ENCODE measurements at regions not wholly inside any gene's neighbourhood (a gene's known extent, or its start where the extent isn't known, plus 50 kb on each side); places are given as distances from the start of the nearest gene placed in this dataset.

GRCh38 chr12:25741917-25742316, 188.8 kb upstream of the LMNTD1 start:
- Mint-ChIP-seq H3K36me3 (peaks cover 3% of the 10 kb centered on the region), H3K4me1 (peaks cover 32% of the 10 kb centered on the region), H3K27ac (no peak overlapping the region), H3K4me3 (no peak overlapping the region), H3K27me3 (ENCODE audit: low read depth) (no peaks in the 10 kb centered on the region), H3K9me3 (peaks cover 14% of the 10 kb centered on the region)
- TF ChIP-seq CTCF (IDR thresholded peaks at IDR 0.05; ENCODE audit: unreplicated experiment) = no peak
- no peak for DNase-seq (ENCODE audit: low spot score in 2 of 2, unreplicated experiment in 2 of 2)

DNA sequence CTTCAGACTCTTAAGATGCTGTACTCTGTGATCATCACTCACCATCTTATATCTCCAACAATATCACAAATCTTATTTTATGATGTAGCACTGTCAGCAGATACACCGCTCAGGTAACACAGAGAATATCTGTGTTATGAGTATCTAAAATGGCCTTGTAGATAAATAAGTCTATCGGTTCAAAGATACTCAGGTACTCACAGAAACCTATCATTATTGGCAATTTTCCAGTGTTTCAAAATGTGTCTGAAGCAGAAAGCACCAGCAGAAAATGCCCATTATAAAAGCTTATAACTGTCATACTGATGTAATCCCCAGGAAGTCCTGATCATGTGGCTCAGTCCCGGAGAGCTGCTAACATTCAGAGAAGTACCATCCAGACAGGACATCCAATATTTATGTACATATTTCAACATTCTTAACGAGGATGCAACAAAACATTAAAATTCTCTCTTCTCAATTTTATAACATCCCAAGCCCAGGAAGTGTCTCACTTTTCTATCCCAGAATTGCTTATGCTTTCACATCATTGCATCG, 190.7 kb upstream of the LMNTD1 start:
- Mint-ChIP-seq H3K4me3 (no peak overlapping the region), H3K27me3 (ENCODE audit: low read depth) (no peaks in the 10 kb centered on the region), H3K27ac (no peak overlapping the region), H3K9me3 (peaks cover 3% of the 10 kb centered on the region), H3K36me3 (no peaks in the 10 kb centered on the region), H3K4me1 (peaks cover 33% of the 10 kb centered on the region)
- no peak for DNase-seq (ENCODE audit: low spot score in 2 of 2, unreplicated experiment in 2 of 2)
- TF ChIP-seq CTCF (IDR thresholded peaks at IDR 0.05; ENCODE audit: unreplicated experiment) = no peak

- DNase-seq (ENCODE audit: low spot score in 2 of 2, unreplicated experiment in 2 of 2) = no peak
- no peak overlapping the region for H3K27ac Mint-ChIP-seq
These were observed 191.2 kb upstream of the LMNTD1 start for GRCh38 chr12:25744313-25744712.

GRCh38 chr12:25745281-25745680, 192.2 kb upstream of the LMNTD1 start:
- no peak for TF ChIP-seq CTCF (IDR thresholded peaks at IDR 0.05; ENCODE audit: unreplicated experiment)
- no peaks in the 10 kb centered on the region for H3K27me3 Mint-ChIP-seq (ENCODE audit: low read depth)
- H3K9me3 Mint-ChIP-seq = peaks cover 3% of the 10 kb centered on the region

More at GRCh38 chr12:25744313-25744712, 191.2 kb upstream of the LMNTD1 start:
- H3K9me3 Mint-ChIP-seq = peaks cover 3% of the 10 kb centered on the region
- H3K36me3 Mint-ChIP-seq = no peaks in the 10 kb centered on the region
- H3K4me3 Mint-ChIP-seq = no peak overlapping the region
- no peak for TF ChIP-seq CTCF (IDR thresholded peaks at IDR 0.05; ENCODE audit: unreplicated experiment)
- H3K27me3 Mint-ChIP-seq (ENCODE audit: low read depth) = no peaks in the 10 kb centered on the region
- H3K4me1 Mint-ChIP-seq = peaks cover 33% of the 10 kb centered on the region

DNA sequence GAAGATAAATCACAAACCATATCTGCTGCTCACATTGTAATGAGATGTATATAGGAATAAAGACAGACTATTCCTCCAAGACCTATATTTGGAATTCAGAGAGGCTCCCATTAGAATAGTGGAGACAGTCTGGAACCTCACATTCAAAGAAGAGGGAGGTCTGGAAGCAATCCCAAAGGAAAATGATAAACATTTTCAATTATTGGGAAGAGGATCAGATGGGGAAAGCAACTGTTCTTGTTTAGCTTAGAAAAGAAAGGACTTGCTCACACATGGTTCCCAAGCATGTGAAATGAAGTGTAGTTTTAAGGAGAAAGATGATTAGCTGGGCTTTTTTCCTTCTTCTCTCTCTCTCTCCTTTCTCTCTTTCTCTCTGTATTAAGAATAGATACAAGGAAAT, 193.0 kb upstream of the LMNTD1 start:
- no peaks in the 10 kb centered on the region for H3K9me3 Mint-ChIP-seq
- TF ChIP-seq CTCF (IDR thresholded peaks at IDR 0.05; ENCODE audit: unreplicated experiment) = no peak
- H3K27ac Mint-ChIP-seq = no peak overlapping the region
- H3K36me3 Mint-ChIP-seq = no peaks in the 10 kb centered on the region
- no peak for DNase-seq (ENCODE audit: low spot score in 2 of 2, unreplicated experiment in 2 of 2)
- peaks cover 33% of the 10 kb centered on the region for H3K4me1 Mint-ChIP-seq
- H3K27me3 Mint-ChIP-seq (ENCODE audit: low read depth) = no peaks in the 10 kb centered on the region
- H3K4me3 Mint-ChIP-seq = no peak overlapping the region

More at GRCh38 chr12:25745281-25745680, 192.2 kb upstream of the LMNTD1 start:
- H3K36me3 Mint-ChIP-seq = no peaks in the 10 kb centered on the region
- peaks cover 33% of the 10 kb centered on the region for H3K4me1 Mint-ChIP-seq
- H3K4me3 Mint-ChIP-seq = no peak overlapping the region
- no peak overlapping the region for H3K27ac Mint-ChIP-seq
- no peak for DNase-seq (ENCODE audit: low spot score in 2 of 2, unreplicated experiment in 2 of 2)
